DMS114 treated with DMSO at 0.1 percent for 48 hours (cell line): ENCODE measurements at regions not wholly inside any gene's neighbourhood (a gene's known extent, or its start where the extent isn't known, plus 50 kb on each side); places are given as distances from the start of the nearest gene placed in this dataset.

Experiments used
- DNase-seq: peaks from one replicate; lab custom pipeline; 2025; ENCODE audit not compliant: unreplicated experiment; lab: John Stamatoyannopoulos, UW

DNA sequence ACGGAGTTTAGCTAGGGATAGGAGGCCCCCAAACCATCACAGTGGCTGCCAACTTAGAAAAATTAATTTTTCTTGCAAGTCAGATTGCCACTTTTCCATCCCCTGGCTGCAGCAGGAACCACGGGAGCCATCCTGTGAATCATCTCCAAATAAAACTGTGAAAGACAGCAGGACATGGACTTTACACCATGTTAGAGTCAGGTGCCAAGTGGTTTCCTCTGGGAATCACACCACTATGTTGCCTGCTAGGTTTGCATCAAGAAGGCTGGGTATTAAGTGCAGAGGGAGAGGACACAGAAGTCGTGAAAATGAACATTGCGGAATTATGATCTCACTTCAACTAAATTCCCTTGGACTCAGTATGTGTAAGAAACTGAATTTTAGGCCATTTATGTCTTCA, 471.3 kb upstream of the GOT2 start:
- no peak for DNase-seq

GRCh38 chr16:59204589-59204988, 470.5 kb upstream of the GOT2 start:
- no peak for DNase-seq

DNA sequence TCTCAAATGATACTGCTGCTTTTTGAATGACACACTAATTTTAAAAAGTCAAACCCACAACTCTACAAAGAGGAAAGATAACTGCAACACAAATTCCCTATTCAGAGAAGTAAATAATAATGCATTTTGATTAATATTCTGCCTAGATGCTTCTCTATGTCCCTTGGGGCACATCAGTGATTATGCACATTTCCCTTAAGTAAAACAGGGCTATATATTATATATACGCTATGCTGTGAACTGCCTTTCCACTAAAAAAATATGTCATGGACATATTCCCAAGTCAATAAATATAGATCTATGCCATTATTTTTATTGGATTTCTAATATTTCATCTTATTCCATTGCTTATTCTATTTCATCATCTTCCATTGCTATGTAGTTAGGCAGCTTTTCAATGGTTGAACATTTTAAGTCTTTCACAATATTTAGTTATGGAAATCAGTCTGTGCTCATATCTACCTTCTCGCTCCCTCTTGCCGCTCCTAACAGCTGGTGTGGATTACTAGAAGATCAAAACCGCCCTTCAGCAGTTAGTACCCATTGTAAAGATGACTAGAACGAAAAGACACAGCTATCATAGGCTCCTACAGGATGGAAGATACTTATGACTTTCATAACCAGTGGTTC, 468.2 kb upstream of the GOT2 start:
- DNase-seq, result no peak

DNA sequence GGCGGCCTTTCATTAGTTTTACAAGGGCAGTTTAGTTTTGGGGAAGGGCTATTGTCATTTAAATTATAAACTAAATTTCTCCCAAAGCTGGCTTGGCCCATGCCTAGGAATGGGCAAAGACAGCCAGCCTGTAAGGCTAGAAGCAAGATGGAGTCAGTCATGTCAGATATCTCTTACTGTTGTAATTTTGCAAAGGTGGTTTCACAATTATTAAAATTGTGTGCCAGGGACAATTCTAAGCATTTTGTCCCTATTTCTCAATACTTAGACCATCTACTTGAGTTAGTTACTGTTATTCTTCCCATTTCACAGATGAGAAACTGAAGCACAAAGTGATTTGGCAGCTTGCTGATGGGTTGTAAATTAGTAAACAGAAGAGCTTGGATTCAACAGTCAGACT, 467.7 kb upstream of the GOT2 start:
- DNase-seq, result no peak

- DNase-seq, result no peak
Measured at GRCh38 chr16:59201160-59201559, 467.0 kb upstream of the GOT2 start.

DNA sequence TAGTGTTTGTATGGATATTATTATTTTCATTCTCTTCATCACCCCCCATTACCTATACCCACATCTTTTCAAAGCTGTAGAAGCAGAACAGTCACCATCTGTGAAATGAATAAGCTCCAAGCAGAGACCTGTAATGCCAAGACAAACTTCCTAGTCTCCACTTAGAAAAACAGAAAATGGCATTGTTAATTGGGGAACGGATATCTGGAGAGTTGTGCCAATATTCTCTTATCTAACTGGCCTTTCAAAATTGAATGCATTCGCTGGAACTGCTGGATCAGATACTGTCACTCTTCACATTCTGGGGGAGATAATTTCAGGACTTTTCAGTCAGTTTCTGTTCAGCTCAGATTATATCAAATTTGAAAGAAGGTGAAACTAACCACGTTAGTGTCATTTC, 464.4 kb upstream of the GOT2 start:
- no peak for DNase-seq

DNA sequence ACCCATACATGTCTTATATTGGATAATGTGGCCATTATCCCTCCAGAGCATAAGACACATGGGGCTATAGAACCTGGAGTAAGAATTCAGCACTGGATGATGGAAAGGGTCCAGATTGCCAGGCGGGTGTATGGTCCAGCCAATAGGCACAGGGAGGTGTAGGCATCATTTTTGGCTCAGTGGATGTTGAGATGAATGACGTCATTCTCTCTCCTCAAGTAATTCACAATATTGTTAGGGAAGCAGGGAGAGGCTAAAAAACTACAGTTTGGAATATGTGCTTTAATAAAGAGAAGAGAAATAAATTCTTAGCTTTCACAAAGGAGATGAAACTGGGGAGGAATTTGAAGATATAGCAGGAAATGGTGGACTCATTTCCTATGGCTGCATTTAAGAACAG, 461.1 kb upstream of the GOT2 start:
- no peak for DNase-seq

DNA sequence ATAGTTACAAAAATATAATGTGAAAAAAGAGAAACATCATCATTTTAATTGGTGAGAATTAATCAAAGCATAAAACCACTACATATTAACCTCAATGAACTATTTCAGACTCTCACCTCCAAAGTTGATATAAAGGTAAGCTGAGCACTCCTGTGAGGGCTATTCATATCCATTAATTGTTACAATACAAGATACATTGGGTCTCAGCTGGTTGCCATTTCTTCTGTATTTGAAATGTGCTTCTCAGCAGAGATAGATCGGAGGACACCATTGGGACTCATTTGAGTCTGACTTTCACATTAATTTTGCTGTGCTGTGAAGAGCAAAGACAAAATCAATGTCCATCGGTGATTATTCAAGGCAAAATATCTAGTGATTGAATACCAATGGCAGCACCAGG, 459.5 kb upstream of the GOT2 start:
- DNase-seq, result no peak

DNA sequence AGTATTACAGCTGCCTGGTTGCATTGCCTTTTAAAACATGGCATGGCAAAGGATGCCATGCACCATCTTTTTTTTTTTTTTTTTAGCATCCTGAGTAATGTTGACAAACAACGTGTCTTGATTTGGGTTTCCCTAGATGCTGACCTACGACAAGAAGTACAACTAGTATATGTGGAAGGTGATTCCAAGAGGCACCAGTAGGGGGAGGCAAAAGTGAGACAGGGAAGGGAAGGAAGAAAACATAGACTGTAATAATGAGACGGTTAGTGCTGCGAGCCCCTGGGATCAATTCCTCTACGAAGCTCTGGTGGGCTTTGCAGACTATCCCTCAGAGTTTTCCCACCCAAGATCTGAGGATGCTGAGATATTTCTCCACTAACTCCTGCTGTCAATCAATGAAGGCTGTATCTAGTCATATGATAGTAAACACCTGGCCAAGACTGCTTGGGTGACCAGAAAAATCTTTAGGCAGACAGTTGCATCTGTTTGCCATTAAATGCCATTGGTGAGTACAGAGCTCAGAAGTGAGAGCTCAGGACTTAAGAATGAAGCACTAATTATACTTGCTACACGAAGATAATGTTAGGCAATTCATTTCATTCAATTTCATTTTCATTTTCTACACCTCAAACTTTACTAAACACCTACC, 458.6 kb upstream of the GOT2 start:
- no peak for DNase-seq

DNA sequence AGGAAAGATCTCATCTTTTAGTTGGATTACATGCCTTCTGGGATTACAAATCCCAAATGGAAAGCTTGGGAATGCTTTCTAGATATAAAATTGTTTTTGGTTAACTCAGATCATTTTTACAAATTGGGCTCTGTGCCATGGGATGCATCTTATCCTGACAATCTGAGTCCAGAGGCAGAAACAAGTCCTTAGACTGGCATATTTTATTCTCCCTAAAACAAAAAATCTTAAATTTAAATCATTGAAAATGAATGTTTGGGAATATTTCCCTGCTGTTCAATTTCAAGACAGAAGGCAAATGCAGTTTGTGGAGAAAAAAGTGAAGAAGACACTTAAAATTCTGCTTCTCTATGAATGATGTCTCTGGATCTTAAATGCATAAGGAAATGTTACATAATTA, 456.6 kb upstream of the GOT2 start:
- DNase-seq, result no peak

DNA sequence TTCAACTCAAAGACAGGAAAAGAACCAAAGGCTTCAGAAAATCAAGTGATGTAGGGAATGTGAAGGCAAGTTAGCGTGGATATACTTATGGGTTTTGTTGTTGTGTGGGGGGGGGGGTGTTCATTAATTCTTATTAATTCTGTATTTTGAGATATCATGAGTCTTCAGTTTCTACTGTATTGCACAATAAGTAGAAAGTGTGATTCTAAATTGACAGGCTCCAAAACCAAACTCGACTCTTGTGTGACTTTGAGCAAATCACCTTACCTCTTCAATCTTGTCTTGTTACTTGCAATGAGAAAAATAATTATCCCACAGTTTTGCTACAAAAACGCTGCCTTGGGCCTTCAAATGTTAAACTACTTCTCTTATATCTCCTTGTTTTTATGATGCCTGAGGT, 453.9 kb upstream of the GOT2 start:
- DNase-seq, result no peak

- DNase-seq, result no peak
Measured at GRCh38 chr16:59181821-59182420, 447.8 kb upstream of the GOT2 start.

DNA sequence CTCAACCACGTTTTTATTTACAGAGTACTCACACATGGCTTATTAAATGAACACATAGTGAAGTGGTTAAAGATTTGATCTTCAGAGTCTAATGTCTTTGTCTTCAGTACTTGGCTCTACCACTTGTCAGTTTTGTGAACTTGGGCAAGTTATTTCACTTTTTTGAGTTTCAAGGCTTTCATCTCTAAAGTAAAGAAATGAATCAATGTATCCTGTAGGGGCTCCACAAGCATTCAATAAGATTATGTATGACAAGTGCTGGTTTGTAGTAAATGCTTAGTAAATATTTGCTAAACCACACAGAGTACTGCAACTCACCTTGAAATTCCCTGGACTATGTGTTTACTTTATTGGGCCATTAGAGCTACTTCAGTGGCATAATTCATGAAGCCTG, 446.0 kb upstream of the GOT2 start:
- DNase-seq, result no peak

GRCh38 chr16:59179446-59180082, 445.4 kb upstream of the GOT2 start:
- DNase-seq, result no peak

GRCh38 chr16:59173408-59173831, 439.3 kb upstream of the GOT2 start:
- DNase-seq, result no peak

- no peak for DNase-seq
Measured at GRCh38 chr16:59170099-59170712, 436.1 kb upstream of the GOT2 start.

DNA sequence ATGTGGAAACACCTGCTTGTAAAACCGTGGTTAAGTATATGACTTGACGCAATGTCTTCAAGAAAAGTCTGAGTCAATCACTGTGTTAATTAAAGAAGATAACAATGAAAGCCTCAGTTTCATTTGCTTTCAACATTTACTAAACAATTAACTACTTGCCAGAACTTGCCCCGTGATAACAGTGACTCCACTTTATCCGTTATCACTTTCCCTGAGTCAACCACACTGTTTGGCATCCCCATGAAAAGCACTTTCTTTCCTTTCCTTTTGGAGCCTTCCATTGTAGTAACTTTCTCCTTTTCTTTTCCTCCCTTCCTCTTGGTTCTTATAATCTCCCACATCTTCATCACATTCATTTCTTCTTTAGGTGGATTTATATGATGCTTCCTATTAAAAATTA, 435.1 kb upstream of the GOT2 start:
- no peak for DNase-seq

DNA sequence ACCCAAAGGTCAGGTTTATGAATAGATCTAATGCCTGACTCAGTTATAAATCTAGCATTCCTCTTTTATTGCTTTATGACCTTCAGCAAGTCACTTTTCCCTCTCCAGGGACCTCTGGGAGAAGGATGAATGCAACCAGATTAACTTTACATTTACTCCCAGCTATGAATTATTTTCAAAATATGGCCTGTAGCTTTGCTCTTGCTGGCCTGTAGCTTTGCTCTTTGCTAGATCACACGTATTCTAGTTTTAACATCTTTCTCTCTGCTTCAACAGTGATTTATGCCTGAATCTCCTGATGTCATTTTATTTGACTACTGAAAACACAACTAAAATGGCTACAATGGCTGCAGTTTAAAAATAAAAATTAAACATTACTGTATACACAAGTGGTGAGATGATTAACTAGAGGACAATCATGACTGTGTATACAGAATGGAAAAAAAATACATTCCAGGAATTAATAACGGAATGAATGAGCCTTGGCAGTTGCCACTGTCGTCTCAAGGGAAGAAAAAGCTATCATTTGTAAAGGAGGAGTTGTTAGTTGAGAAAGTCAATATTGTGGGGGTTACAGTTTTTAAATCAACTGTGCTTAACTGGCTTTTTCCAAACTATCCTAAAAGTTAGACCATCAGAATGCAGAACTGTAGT, 434.5 kb upstream of the GOT2 start:
- DNase-seq, result no peak

DNA sequence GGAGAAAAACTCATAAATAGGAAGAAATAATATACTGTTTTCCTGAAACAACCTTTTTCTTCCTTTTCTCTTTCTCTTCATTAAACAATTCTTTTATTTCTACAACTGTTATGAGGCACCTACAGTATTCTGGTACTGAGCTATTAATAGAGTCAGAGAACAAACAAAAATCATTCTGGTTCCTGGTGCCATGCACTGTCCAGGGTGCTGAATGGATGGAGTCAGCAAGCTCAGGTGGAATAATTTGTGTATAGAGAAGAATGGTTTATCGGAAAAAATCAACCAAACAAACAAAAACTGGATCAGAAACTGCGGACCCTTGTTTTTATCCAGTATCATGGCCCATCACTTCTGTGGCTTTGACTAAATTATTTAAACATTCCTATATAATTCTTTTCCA, 430.3 kb upstream of the GOT2 start:
- DNase-seq, result no peak

DNA sequence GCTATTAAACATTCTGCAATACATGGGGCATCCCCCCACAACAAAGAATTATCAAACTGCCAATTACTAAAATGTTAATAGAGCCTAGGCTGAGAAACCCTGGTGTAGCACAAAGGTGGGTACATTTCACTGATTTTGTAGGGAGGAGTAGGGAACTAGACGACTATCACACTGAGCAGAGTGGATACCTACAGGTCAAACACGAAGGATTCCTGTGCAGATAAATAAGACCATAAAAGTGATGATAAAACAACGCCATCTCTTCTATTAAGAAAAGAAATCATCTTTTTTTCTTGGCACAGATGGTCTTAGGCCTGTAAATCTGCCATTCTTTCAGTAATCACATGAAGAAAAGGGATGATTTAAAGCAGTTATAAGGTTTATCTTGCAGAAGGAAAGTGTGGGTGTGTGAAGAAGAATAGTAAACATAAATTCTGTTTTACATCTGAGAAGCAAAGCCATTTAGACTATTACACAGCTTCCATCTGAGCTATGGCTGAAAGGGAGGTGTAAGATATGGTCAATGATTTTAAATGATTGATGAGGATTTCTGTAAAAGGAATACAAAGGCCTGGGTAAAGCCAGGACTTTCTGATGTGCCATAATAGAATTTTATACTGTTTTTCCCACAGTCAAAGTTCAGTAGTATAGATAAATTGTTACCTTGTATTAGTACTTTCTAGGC, 429.4 kb upstream of the GOT2 start:
- DNase-seq, result no peak

GRCh38 chr16:59161679-59162078, 427.6 kb upstream of the GOT2 start:
- no peak for DNase-seq
